ENCODE measurements at regions not wholly inside any gene's neighbourhood (a gene's known extent, or its start where the extent isn't known, plus 50 kb on each side); places are given as distances from the start of the nearest gene placed in this dataset.

DNA sequence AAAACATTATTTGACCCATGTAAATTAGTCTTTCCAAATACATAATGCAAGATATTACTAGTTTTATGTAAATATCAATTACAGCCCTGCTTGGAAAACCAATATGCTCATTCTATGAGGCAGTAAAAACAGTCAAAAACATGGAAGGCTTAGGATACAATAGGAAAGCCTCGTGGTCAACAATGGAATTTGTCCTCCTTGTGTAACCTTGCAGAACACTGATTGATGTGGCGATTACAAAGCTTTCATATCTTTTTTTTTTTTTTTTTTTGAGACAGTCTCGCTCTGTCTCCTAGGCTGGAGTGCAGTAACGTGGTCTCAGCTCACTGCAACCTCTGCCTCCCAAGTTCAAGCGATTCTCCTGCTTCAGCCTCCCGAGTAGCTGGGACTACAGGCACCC, 157.3 kb upstream of the BET1 start:
- Mint-ChIP-seq H3K4me3 (no peak overlapping the region), H3K4me1 (ENCODE audit: low read depth in 2 of 2) (peaks cover 10 to 11% of the 10 kb centered on the region in 2 donors), H3K36me3 (no peaks in the 10 kb centered on the region), H3K27me3 (no peaks in the 10 kb centered on the region), H3K27ac (no peak overlapping the region), H3K9me3 (no peaks in the 10 kb centered on the region)
- DNase-seq (ENCODE audit: low spot score) (no peak), ATAC-seq (no peak)

DNA sequence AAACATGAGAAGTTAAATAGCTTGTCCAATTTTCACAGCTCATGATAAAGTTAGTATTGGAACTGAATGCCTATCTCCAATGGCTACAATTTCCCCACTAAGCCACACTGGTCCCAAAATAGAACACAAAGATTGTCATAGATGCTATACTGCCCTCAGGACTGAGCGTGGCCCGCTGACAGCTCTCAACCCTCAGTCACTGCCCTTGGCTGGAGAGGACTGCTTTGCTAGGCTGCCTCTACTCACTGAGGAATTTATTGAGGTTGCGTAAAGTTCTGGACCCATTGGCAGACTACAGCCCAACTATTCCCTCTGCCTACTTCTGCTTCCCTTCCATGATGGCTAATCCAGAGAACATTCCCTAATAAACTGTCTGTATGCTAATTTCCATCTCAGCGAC, 165.5 kb upstream of the BET1 start:
- Mint-ChIP-seq H3K27me3 (no peaks in the 10 kb centered on the region), H3K4me3 (no peak overlapping the region), H3K9me3 (no peaks in the 10 kb centered on the region), H3K36me3 (no peaks in the 10 kb centered on the region), H3K4me1 (ENCODE audit: low read depth in 2 of 2) (no peaks in the 10 kb centered on the region), H3K27ac (no peak overlapping the region)
- DNase-seq (ENCODE audit: low spot score), result no peak
- ATAC-seq, result no peak

DNA sequence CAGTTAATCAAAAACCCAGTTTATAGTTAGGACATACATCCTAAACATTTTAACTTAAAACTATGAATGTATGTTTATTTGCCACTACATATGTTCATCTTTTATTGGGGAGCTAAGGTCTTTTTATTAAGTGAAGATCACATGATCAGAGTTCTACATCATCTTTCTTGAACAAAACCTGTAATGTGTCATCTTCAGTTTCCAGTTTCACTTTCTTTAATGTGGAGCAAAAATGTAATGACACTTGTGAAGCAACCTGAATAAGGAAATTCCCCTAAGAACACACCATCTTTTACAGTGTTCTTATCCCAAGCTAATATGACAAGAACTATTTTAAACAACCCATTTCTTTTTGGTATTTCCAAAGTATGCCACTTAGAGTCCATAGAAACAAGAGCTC, 166.7 kb upstream of the BET1 start:
- Mint-ChIP-seq H3K36me3 (no peaks in the 10 kb centered on the region), H3K27ac (no peak overlapping the region), H3K4me3 (no peak overlapping the region), H3K9me3 (no peaks in the 10 kb centered on the region), H3K27me3 (no peaks in the 10 kb centered on the region), H3K4me1 (ENCODE audit: low read depth in 2 of 2) (no peaks in the 10 kb centered on the region)
- DNase-seq (ENCODE audit: low spot score) (no peak), ATAC-seq (no peak)

DNA sequence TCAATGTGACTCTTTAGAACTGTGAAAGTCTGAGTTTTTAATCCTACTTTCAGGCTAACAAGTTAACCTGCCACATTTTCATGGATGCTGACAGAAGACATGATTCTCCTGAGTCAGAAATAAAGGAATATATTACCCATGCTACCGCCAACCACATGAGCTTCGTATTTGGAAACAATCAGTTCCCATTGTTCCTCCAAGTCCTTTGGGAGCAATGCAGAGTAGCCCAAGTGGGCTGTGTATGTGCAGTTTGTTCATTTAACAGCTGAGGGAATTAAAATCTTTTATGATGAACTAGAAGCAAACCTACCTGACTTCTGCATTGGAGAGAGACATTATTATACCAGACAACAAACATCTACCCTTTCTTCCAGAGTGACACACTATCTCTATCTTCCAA, 169.3 kb upstream of the BET1 start:
- DNase-seq (ENCODE audit: low spot score), result no peak
- Mint-ChIP-seq H3K27ac (no peak overlapping the region), H3K9me3 (no peaks in the 10 kb centered on the region), H3K4me1 (ENCODE audit: low read depth in 2 of 2) (peaks cover 5 to 7% of the 10 kb centered on the region in 2 donors), H3K27me3 (peaks cover 5 to 12% of the 10 kb centered on the region in 2 donors), H3K4me3 (no peak overlapping the region), H3K36me3 (no peaks in the 10 kb centered on the region)
- no peak for ATAC-seq

DNA sequence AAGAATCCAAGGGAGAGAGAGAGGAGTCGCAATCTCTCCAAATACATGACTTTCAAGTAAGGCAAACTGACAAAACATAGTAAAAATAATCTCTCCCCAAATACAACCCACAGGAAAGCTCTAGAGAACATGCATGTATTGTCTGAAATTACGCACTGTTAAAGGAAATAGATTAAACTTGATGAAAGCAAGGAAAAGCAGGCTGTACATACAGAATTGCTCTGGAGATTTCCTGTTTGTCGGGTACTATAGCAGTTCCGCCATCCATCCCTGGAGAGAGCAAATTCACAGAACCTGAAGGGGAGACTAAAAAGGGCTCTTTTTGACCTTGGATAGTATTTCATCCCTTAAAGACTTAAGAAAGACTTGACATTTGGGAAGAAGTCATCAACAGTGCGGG, 170.2 kb upstream of the BET1 start:
- no peak for DNase-seq (ENCODE audit: low spot score)
- no peaks in the 10 kb centered on the region for H3K9me3 Mint-ChIP-seq
- H3K4me3 Mint-ChIP-seq, result no peak overlapping the region
- H3K4me1 Mint-ChIP-seq (ENCODE audit: low read depth in 2 of 2), result peaks cover 7 to 8% of the 10 kb centered on the region in 2 donors
- no peak overlapping the region for H3K27ac Mint-ChIP-seq
- H3K36me3 Mint-ChIP-seq, result no peaks in the 10 kb centered on the region
- no peak for ATAC-seq
- H3K27me3 Mint-ChIP-seq, result peaks cover 7 to 12% of the 10 kb centered on the region in 2 donors

DNA sequence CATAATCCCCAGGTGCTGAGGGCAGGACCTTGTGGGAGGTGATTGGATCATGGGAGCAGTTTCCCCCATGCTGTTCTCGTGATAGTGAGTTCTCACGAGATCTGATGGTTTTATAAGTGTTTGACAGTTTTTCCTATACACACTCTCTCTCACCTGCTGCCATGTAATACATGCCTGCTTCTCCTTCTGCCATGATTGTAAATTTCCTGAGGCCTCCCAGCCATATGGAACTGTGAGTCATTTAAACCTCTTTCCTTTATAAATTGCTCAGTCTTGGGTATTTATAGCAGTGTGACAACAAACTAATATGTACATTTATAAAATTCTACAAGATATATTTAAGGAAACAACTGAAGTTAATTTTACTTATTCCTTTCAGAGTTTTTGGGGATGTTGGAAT, 170.8 kb upstream of the BET1 start:
- DNase-seq (ENCODE audit: low spot score) (no peak), ATAC-seq (no peak)
- Mint-ChIP-seq H3K36me3 (no peaks in the 10 kb centered on the region), H3K27ac (no peak overlapping the region), H3K4me3 (no peak overlapping the region), H3K4me1 (ENCODE audit: low read depth in 2 of 2) (peaks cover 7 to 8% of the 10 kb centered on the region in 2 donors), H3K9me3 (no peaks in the 10 kb centered on the region), H3K27me3 (peaks cover 7 to 12% of the 10 kb centered on the region in 2 donors)

DNA sequence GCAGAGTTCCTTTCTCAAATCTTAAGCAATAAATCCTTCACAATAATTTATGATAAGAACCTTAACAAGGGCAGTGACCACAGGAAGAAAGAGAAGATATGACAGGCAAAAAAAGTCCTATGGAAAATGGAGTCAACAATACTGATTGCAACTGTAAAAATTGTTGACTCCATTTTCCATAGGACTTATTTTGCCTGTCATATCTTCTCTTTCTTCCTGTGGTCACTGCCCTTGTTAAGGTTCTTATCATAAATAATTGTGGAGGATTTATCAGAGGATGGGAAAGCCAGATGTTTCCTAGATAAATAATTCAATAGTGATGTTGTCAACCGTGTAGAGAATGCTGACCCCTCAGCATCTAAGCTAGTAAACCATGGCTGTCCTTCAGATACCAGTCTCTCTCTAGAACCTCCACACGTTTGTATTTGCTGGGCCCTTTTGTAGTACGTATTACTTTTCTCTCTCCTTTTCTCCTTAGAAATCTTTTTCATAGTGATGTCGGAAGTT, 172.6 kb upstream of the BET1 start:
- Mint-ChIP-seq H3K27me3 (peaks cover 7 to 12% of the 10 kb centered on the region in 2 donors), H3K9me3 (no peaks in the 10 kb centered on the region), H3K27ac (no peak overlapping the region), H3K36me3 (no peaks in the 10 kb centered on the region), H3K4me3 (no peak overlapping the region), H3K4me1 (ENCODE audit: low read depth in 2 of 2) (peaks cover 7 to 8% of the 10 kb centered on the region in 2 donors)
- no peak for ATAC-seq
- no peak for DNase-seq (ENCODE audit: low spot score)

DNA sequence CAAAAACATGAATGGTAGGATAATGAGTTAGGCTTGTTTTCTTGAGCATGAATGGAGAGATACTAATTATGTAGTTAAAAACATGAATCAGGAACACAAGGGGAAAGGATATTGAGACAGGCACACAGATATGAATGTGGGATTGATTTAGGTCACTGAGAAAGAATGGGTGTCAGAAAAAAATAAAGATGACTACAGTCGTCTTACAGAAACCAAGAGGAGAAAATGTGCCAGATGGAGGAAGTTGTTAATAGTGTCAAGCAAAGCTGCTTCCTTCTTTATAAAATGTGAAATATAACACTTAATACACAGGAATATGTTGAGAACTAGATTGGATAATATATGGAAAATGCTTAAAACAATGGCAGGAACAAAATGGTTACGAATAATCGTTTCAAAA, 173.3 kb upstream of the BET1 start:
- Mint-ChIP-seq H3K27ac (no peak overlapping the region), H3K27me3 (peaks cover 7 to 12% of the 10 kb centered on the region in 2 donors), H3K4me1 (ENCODE audit: low read depth in 2 of 2) (peaks cover 7 to 8% of the 10 kb centered on the region in 2 donors), H3K9me3 (no peaks in the 10 kb centered on the region), H3K36me3 (no peaks in the 10 kb centered on the region), H3K4me3 (no peak overlapping the region)
- DNase-seq (ENCODE audit: low spot score), result no peak
- no peak for ATAC-seq

DNA sequence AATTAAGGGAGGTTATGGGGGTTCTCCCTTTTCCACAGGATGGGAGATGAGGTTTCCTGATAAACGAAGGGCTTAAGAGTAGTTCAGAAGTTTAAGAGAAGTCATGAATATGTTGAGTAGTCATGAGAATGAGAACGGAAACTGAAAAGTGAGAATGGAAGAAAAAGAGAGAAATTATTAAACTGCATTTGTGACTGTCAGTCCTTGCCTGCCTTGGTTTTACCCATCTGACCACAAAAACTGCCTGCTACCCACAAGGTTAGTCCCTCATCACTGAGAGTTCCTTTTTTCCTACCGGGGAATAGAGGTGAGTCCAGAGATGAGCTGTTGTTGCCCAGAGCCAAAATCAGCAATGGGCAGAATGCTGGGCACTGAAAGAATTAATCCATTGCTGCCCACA, 174.1 kb upstream of the BET1 start:
- Mint-ChIP-seq H3K9me3 (no peaks in the 10 kb centered on the region), H3K27me3 (peaks cover 7 to 12% of the 10 kb centered on the region in 2 donors), H3K36me3 (no peaks in the 10 kb centered on the region), H3K27ac (no peak overlapping the region), H3K4me3 (no peak overlapping the region), H3K4me1 (ENCODE audit: low read depth in 2 of 2) (peaks cover 7 to 8% of the 10 kb centered on the region in 2 donors)
- DNase-seq (ENCODE audit: low spot score) (no peak), ATAC-seq (no peak)

DNA sequence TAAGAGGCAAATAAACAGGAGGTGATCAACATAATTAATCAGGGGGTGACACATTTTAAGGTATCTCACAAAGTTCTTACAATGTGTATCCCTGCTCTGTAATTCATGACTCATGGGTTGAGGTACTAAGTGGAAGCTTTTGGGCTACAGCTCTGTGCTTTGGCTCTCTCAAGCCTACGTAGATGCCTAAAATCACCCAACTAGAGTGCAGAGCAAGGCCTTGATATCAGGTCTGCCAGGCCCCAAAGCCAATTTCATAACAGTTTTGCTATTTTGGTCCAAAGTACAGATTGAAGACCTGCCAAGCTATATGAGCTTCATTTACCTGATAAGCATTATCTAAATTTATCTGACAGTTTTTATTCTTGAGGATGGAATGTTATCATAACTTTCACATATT, 175.3 kb upstream of the BET1 start:
- H3K4me3 Mint-ChIP-seq, result no peak overlapping the region
- DNase-seq (ENCODE audit: low spot score) (no peak), ATAC-seq (no peak)
- peaks cover 7 to 8% of the 10 kb centered on the region in 2 donors for H3K4me1 Mint-ChIP-seq (ENCODE audit: low read depth in 2 of 2)
- H3K9me3 Mint-ChIP-seq, result no peaks in the 10 kb centered on the region
- H3K36me3 Mint-ChIP-seq, result no peaks in the 10 kb centered on the region
- peaks cover 7 to 12% of the 10 kb centered on the region in 2 donors for H3K27me3 Mint-ChIP-seq
- no peak overlapping the region for H3K27ac Mint-ChIP-seq

DNA sequence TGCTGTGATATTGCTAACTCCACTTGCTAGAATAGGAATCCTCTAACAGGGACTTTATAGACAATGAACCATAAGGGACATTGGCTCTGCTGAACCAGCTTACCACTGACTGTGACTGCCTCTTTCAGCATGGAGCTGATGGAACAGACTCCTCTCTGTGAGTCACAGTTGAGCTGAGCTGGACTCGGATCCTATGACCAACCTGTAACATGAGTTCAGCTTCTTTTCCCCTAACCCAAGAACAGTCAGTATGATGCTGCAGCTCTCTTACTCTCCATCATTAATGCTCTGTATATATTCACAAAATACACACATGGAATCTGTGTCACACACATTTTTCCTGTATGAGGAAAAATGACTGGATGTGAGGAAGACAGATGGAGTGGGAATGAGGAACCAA, 177.9 kb upstream of the BET1 start:
- peaks cover 7 to 8% of the 10 kb centered on the region in 2 donors for H3K4me1 Mint-ChIP-seq (ENCODE audit: low read depth in 2 of 2)
- ATAC-seq (peak in 1 of 2 donors; percentile 32), DNase-seq (ENCODE audit: low spot score) (no peak)
- no peak overlapping the region for H3K27ac Mint-ChIP-seq
- H3K36me3 Mint-ChIP-seq, result no peaks in the 10 kb centered on the region
- peaks cover 7 to 22% of the 10 kb centered on the region in 2 donors for H3K27me3 Mint-ChIP-seq
- H3K9me3 Mint-ChIP-seq, result no peaks in the 10 kb centered on the region
- H3K4me3 Mint-ChIP-seq, result no peak overlapping the region

DNA sequence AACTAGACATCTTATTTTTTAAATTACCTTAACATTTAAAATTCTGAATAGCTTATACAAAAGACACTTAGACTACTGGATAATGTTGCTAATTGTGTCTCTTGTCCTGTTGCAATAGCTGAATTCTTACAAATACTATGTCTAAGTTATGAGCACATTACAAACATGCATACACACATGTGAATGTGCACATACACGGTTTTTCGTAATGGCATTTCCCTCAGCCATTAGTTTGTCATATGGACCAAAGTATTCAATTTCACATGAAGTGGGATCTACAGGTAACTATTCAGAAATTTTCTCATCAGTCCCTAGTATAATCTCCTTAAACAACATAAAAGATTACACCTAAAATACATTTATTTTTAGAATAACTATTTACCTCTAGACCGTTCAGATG, 178.6 kb upstream of the BET1 start:
- H3K9me3 Mint-ChIP-seq, result peaks cover 1% of the 10 kb centered on the region
- H3K4me1 Mint-ChIP-seq (ENCODE audit: low read depth in 2 of 2), result peaks cover 5 to 8% of the 10 kb centered on the region in 2 donors
- DNase-seq (ENCODE audit: low spot score) (no peak), ATAC-seq (no peak)
- no peak overlapping the region for H3K4me3 Mint-ChIP-seq
- H3K27me3 Mint-ChIP-seq, result peaks cover 7 to 18% of the 10 kb centered on the region in 2 donors
- H3K27ac Mint-ChIP-seq, result no peak overlapping the region
- no peaks in the 10 kb centered on the region for H3K36me3 Mint-ChIP-seq

DNA sequence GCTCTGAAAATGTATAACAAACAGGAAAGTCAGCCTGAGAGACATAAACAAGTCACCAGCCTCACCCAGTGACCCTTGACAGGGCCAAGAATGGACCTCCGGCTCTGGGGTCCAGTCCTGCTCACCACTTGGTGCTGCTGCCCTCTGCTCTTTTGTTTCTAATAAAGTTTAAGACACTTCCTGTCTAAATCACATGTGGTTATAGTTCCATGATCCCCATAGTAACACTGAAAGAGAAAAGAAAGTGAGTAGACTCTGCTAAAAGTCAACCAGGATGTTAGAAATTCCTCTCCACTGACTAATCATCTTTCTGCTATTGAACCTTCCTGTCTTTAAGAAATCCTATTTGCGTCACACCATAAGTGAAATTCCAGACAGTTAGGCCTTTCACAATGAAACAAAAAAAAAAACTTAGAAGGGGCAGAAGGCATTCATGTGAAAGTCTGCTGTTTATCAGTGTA, 179.2 kb upstream of the BET1 start:
- Mint-ChIP-seq H3K36me3 (no peaks in the 10 kb centered on the region), H3K9me3 (peaks cover 6% of the 10 kb centered on the region), H3K27me3 (peaks cover 2 to 13% of the 10 kb centered on the region in 2 donors), H3K4me3 (no peak overlapping the region), H3K4me1 (ENCODE audit: low read depth in 2 of 2) (peaks cover 0 to 3% of the 10 kb centered on the region in 2 donors), H3K27ac (no peak overlapping the region)
- DNase-seq (ENCODE audit: low spot score), result no peak
- ATAC-seq, result no peak

DNA sequence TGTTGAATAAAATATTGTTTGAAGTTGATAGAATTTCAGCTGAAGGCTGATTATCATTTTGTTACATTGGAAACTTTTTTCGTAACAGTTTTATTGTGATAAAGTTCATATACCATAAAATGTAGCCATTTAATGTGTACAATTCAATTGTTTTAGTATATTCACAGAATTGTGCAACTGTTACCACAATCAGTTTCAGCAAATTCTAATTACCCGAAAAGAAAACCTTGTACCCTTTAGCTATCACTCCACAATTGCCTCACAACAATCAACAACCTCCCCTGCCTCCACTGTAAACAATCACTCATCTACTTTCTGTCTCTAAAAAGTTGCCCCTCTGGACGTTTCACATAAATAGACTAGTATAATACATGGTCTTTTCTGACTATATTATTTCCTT, 179.7 kb upstream of the BET1 start:
- H3K4me1 Mint-ChIP-seq (ENCODE audit: low read depth in 2 of 2), result peaks cover 0 to under 1% of the 10 kb centered on the region in 2 donors
- peaks cover 7% of the 10 kb centered on the region for H3K9me3 Mint-ChIP-seq
- H3K27me3 Mint-ChIP-seq, result peaks cover 0 to 13% of the 10 kb centered on the region in 2 donors
- no peaks in the 10 kb centered on the region for H3K36me3 Mint-ChIP-seq
- no peak overlapping the region for H3K4me3 Mint-ChIP-seq
- no peak for ATAC-seq
- no peak for DNase-seq (ENCODE audit: low spot score)
- H3K27ac Mint-ChIP-seq, result no peak overlapping the region

DNA sequence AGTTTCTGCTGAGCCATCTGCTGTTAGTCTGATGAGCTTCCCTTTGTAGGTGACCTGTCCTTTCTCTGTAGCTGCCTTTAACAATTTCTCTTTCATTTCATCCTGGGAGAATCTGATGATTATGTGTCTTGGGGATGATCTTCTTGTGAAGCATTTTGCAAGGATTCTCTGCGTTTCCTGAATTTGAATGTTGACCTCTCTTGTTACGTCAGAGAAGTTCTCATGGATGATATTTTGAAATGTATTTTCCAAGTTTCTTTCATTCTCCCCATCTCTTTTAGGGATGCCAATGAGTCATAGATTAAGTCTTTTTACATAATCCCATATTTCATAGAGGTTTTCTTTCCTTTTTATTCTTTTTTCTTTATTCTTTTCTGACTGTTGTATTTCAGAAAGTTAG, 184.2 kb upstream of the BET1 start:
- Mint-ChIP-seq H3K4me1 (ENCODE audit: low read depth in 2 of 2) (no peaks in the 10 kb centered on the region), H3K9me3 (peaks cover 10% of the 10 kb centered on the region), H3K36me3 (no peaks in the 10 kb centered on the region), H3K27me3 (peaks cover 0 to 13% of the 10 kb centered on the region in 2 donors), H3K27ac (no peak overlapping the region), H3K4me3 (no peak overlapping the region)
- no peak for DNase-seq (ENCODE audit: low spot score)
- no peak for ATAC-seq

All from natural killer cell treated with Interleukin-12 subunit alpha and Interleukin-12 subunit beta and Interleukin-15 and Interleukin-18, amount 100 ng/mL, for 72 hours (primary cell).